ENCODE measurements at regions not wholly inside any gene's neighbourhood (a gene's known extent, or its start where the extent isn't known, plus 50 kb on each side); places are given as distances from the start of the nearest gene placed in this dataset.

- TF ChIP-seq SIN3A (IDR thresholded peaks at IDR 0.05; ENCODE audit: borderline replicate concordance, low read depth, low read length) (no peak), ZNF784 (CRISPR knock-in tag; IDR thresholded peaks at IDR 0.05; ENCODE audit: borderline replicate concordance) (no peak), ZNF83 (CRISPR knock-in tag; IDR thresholded peaks at IDR 0.05; ENCODE audit: borderline replicate concordance) (no peak)
- TF ChIP-seq, protein P1, sequence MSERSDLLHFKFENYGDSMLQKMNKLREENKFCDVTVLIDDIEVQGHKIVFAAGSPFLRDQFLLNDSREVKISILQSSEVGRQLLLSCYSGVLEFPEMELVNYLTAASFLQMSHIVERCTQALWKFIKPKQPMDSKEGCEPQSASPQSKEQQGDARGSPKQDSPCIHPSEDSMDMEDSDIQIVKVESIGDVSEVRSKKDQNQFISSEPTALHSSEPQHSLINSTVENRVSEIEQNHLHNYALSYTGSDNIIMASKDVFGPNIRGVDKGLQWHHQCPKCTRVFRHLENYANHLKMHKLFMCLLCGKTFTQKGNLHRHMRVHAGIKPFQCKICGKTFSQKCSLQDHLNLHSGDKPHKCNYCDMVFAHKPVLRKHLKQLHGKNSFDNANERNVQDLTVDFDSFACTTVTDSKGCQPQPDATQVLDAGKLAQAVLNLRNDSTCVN (CRISPR knock-in tag; IDR thresholded peaks at IDR 0.05; ENCODE audit: borderline replicate concordance): no peak
- TF ChIP-seq, protein P2, sequence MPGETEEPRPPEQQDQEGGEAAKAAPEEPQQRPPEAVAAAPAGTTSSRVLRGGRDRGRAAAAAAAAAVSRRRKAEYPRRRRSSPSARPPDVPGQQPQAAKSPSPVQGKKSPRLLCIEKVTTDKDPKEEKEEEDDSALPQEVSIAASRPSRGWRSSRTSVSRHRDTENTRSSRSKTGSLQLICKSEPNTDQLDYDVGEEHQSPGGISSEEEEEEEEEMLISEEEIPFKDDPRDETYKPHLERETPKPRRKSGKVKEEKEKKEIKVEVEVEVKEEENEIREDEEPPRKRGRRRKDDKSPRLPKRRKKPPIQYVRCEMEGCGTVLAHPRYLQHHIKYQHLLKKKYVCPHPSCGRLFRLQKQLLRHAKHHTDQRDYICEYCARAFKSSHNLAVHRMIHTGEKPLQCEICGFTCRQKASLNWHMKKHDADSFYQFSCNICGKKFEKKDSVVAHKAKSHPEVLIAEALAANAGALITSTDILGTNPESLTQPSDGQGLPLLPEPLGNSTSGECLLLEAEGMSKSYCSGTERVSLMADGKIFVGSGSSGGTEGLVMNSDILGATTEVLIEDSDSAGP (CRISPR knock-in tag; IDR thresholded peaks at IDR 0.05; ENCODE audit: borderline replicate concordance): no peak
- no peaks in the 10 kb centered on the region for H3K9me3 ChIP-seq (ENCODE audit: low read length)
- intact Hi-C loops (cut with micrococcal nuclease; ENCODE audit: unreplicated experiment): no loop called here
- DNase-seq (ENCODE audit: low spot score) (no peak), ATAC-seq (no peak), FAIRE-seq (no peak)
- peaks cover 0 to 3% of the 10 kb centered on the region in 2 experiments; a peak in 2 of 5 replicates for H3K27me3 ChIP-seq (ENCODE audit: control insufficient read depth in 1 of 2, insufficient read depth in 2 of 2, low read length in 2 of 2)
- BruUV-seq (replicated peaks): no TSS peak
- no peaks in the 10 kb centered on the region for H3K36me3 ChIP-seq (replicated peaks in 1 of 2; ENCODE audit: control insufficient read depth in 1 of 2, insufficient read depth in 2 of 2, low read length in 2 of 2)
- WGBS (ENCODE audit: low lambda C conversion rate): 1% methylated on average over 3 of the region's 3 CpGs
- no peak overlapping the region for H3K27ac ChIP-seq (ENCODE audit: extremely low read length, insufficient read depth, low read length)
- no peaks in the 10 kb centered on the region for H3K79me2 ChIP-seq (ENCODE audit: insufficient read depth, low read length)
- in situ Hi-C loops (cut with HindIII; ENCODE audit: extremely low pct_ligation_motif_present, low pct_unique_long_range_greater_than_20kb): no loop called here
- no peaks in the 10 kb centered on the region for H3K4me1 ChIP-seq (ENCODE audit: insufficient read depth, low read length)
- ChIA-PET CTCF (ENCODE audit: low intra/inter-chr PET ratio, low total read pairs) (no interaction called here), POLR2A (no interaction called here)
- H4K20me1 ChIP-seq (ENCODE audit: insufficient read depth, low read length): no peaks in the 10 kb centered on the region
- H3K9ac ChIP-seq (ENCODE audit: insufficient read depth, low read depth, low read length): no peak overlapping the region
- no peak overlapping the region for H3K4me2 ChIP-seq (ENCODE audit: low read depth, low read length)
- no peak overlapping the region for H2AFZ ChIP-seq (ENCODE audit: low read length)
- H3K4me3 ChIP-seq (replicated peaks in 1 of 3; ENCODE audit: insufficient read depth in 1 of 3, low read depth in 2 of 3, low read length in 3 of 3): no peak overlapping the region
These were observed 617.1 kb upstream of the ZFP42 start for GRCh38 chr4:187378441-187378840.
